ENCODE measurements at regions not wholly inside any gene's neighbourhood (a gene's known extent, or its start where the extent isn't known, plus 50 kb on each side); places are given as distances from the start of the nearest gene placed in this dataset.

GRCh38 chr1:38454236-38454635 is 405.3 kb downstream of the RRAGC start:
- DNase-seq = no peak

DNA sequence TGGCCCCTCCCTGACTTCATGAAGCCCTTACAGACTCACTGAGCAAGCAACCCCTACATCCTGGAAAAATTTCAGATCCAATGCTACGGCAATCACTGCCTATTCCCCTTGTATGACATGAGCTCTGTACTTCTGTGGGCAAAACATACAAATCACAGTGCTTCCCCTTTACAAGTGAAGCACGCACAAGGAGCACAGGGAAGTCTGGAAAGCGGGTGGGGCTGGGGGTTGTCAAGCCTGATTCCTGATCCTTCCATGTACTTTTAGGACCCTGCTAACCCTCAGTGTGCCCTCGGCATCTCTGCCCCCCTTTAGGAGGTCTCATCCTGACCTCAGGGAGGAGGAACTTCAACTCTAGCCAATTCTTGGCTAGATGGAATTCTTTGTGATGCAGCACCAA is 405.7 kb upstream of the POU3F1 start:
- no peak for DNase-seq

DNA sequence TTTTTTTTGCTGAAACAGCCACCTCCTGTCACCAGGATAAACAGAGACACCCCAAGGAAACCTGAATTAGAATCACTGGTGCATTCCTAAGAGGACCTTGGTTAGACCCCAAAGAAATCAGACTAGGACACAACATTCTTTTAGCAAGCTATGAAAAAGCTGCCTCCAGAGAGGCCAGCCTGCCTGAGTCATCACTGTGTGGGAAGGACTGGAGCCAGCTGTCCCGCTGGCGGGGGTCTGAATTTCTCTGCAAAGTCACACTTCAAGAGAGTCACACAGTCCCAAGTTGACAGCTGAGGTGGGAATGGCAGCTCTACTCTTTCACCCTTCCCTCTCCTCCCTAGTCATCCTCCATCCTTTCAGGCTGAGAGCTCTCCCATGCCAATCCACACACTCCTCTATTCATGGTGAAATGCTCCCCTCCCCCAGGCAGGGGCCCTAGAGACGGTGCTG is 405.0 kb upstream of the POU3F1 start:
- no peak for DNase-seq

GRCh38 chr1:38448893-38449292 is 402.3 kb upstream of the POU3F1 start:
- no peak for DNase-seq

DNA sequence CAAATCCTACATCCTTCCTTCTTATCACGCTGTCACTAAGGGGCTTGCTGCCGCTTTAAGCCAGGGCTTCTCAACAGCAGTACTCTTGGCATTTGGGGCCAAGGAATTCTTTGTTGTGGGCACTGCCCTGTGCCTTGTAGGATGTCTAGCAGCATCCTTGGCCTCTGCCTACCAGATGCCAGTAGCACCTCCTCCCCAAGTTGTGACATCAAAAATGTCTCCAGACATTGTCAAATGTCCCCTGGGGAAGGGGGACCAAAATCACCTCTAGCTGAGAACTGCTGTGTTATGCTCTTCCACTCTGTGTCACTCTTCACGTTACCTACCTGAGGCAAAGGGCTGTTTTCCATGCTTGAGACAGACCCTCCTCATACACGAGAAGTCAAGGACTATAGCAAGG is 400.3 kb upstream of the POU3F1 start:
- DNase-seq = no peak

GRCh38 chr1:38444770-38445442 is 398.3 kb upstream of the POU3F1 start:
- no peak for DNase-seq

DNA sequence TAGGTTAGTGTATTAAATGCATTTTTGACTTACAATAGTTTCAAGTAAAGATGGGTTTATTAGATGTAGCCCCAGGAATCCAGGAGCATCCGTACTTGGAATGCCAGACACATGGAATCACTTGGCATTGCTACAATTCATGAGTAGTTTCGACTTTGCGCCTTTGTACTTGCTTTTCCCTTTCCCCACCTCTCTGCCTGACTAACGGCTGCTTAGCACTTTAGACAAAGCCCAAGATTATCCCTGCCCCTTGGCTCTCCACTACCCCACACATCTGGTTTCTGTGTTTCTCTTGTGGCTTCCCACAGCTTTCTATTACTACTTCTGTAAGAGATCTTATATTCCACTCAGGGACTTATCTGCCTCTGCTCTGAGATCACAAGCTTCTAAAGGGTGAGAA is 397.7 kb upstream of the POU3F1 start:
- no peak for DNase-seq

DNA sequence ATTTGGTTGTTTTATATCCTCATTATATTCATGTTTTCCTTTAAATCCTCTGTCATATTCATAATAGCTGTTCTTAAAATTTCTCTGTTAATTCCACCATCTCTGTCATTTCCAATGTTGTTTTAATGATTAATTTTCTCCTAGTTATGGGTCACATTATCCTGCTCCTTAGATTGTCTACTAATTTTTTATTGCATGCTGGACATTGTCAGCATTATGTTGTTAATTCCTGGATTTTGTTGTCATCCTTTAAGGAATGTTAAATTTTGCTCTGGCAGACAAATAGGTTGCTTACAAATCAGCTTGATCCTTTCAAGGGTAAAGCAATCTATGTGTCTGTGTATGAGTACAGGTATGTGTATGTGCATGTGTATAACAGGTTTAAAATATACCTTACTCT is 393.8 kb upstream of the POU3F1 start:
- no peak for DNase-seq

DNA sequence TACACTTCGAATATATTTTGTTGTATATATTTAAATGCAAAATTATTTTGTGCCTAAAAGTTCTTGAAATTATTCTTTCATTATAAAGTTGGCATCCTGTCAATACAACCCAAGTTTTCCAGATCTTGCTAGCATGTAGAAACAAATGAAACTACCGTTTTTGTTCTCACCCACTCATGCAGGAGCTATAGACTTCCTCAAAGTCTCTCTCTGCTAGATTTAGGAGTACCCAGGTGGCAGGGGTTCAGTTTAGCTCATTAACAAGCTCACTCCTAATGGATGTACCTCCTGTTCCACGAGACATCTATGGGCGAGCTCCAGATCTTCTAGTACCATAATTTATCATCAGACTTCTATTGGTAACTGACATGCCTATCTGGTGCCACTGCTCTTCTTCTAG is 390.2 kb upstream of the POU3F1 start:
- no peak for DNase-seq

- DNase-seq = no peak
Measured at GRCh38 chr1:38436006-38436405, 389.4 kb upstream of the POU3F1 start.

- no peak for DNase-seq
Measured at GRCh38 chr1:38433084-38433722, 386.6 kb upstream of the POU3F1 start.

DNA sequence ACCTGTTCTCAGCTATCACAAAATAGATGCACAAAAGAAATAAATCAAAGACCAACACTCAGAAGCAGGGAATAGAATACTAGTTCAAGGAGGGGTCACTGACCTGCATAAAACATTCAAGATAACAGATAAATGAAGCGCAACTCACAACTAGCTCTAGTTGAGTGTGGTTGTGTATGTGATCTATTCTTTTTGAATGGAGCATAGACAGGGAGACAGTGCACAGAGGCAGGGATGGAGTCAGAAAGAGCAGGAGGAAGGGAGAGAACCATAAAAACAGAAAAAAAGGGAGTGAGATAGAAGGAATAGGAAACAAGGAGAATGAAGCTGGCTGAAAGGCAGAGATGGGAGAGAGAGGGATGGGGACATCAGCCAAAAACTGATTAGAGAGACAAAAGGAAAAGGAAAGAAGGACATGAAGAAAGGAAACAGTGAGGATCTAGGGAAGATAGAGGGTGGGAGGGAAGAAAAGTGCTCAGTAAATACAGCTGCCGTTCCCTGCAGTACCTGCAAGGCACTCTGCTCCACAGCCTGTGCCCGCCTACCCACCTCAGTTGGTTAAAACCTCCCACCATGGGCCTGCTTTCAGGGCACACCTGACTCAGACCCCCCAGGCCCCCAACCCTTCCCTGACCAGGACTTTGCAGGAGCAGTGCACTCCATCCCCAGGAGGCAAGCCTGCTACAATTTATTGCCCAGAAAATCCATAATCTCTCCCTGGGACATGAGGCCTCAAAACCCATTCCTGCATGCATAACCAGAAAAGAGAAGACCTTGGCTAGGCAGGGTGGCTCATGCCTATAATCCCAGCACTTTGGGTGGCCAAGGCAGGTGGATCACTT is 385.2 kb upstream of the POU3F1 start:
- no peak for DNase-seq

DNA sequence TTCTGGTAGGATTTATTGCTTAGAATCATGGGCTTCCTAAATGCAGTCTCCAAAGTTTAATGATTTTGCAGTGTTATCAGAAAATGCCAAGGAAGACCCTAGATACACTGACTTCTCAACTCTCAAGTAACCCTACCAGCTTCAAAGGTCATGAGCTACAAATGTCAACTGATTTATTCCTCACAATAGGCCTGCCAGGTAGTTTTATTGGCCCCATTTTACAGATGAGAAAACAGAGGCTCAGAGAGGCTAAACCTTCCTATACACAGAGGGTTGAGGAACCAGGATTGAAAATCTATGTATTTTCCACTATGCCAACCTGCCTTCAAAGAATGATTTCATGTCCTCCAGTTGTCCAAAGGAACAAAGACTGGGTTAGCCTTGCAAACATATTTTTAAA is 384.4 kb upstream of the POU3F1 start:
- no peak for DNase-seq

DNA sequence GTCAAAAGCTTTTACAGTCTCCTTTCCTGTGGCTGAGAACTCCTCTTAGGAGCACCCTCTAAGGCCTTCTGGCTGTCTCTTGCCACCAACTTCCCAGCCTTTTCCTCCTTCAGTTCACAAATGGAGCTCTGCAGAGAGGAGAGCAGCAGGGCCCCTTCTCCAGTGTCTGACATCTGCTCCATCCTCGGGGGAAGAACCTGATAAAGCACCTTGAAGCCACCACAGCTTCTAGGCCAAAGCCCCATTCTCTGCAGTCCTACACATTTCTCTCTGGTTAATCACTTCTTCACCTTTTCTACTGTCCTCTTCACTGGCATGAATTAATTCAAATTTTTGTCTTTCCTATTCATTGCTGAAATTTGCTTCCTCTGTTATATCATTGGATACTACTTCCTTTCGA is 378.1 kb upstream of the POU3F1 start:
- DNase-seq = no peak

- no peak for DNase-seq
Measured at GRCh38 chr1:38420666-38421065, 374.1 kb upstream of the POU3F1 start.

DNA sequence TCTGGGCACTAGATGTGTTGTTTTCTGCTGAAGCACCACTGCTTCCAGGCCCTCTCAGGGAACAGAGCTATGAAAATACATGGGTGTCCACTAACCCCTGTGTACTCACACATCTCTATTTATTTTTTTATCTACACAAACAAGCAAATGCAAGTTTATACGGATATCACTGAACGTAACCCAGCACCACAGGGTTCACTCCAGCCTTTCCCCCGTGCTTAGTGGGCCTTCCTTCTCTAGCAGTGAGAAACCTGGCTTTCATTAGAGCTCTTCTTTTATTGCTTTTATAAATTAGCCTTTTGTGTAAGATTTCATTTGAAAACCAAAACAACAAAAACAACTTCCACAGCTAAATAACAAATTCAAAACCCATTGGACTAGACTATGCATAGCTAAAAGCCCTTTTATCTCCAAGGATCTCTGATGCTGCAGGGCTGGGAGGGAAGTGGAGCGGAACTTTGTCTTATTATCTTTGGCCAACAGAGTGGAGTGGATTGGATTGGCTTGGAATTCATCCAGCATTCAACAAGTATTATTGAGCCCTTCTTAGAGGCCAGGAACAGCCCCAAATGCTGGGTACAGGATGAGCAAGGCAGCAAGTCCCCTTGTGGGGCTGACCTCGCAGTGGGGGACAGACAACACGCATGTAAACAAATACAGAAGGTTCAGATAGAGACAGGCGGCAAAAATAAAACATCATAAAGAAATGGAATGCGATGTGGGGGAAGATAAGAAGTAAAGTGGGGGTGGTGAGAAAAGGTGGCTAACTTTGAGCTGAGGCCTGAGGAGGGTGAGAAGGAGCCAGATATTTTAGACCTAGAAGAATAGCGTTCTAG is 371.8 kb upstream of the POU3F1 start:
- DNase-seq = no peak

DNA sequence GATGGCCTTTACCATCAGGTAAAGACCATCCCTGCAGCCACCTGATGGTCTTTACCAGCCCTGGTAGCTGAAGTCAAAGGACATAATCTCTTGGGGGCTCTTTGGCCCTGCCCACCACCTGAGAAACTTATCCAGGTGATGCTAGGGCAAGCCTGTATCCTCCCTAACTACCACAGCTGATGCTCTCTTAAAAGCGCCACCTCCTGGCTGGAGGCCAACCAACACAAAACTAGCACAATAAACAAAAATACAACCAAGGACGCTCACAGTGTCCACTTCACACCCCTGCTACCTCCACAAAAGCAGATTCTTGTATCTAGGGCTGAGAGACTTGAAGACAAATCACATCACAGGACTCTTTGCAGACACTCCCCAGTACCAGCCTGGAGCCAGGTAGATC is 357.1 kb upstream of the POU3F1 start:
- DNase-seq = no peak

DNA sequence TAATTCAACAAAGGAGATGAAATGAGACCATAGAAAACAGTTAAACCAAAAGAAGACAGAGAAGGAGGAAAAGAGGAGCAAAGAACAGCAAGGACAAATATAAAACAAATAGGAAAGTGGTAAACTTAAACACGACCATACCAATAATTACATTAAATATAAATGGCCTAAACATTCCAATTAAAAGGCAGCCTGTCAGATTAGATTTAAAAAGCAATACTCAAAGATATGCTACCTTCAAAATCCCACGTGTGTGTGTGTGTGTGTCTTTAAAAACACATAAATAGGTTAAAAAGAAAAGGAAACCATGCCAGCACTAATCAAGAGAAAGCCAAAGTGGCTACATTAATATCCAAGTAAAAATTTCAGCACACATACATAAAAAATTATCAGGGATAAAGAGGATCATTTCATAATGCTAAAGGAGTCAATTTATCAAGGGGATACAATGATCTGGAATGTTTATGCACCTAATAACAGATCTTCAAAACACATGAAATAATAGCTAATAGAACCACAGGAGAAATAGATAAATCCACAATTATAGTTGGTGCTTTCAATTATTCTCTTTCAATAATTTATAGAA is 355.7 kb upstream of the POU3F1 start:
- DNase-seq = no peak

DNA sequence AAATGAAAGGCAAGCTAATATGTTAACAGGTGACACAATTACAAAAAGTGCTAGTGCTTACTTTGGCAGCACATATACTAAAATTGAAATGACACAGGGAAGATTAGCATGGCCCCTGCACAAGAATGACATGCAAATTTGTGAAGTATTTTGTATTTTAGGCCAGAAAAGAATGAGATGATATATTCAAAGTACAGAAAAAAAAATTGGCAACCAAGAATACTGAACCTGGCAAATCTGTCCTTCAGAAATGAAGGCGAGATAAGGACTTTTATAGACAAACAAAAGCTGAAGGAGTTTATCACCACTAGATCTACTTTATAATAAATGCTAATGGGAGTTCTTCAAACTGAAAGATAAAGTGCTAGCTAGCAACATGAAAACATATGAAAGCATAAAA is 350.0 kb upstream of the POU3F1 start:
- no peak for DNase-seq

DNA sequence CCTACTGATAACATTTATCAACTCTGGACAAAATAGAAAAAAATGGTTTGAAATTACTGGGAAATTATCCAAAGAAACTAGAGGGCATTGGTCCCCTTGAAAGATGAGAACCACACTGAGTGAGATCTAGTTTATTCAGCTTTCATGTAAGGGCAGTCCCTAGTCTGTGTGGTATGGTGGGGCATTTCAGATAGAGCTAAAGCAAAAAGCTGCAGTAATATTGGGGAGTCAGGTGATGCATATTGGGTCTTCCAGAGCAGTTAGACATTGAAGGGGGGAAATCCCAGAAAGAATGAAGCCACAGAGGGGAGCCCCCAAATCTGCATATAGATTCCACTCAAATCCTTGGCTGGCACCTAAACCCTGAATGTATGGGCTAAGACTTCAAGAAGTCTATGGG is 347.7 kb upstream of the POU3F1 start:
- no peak for DNase-seq

DNA sequence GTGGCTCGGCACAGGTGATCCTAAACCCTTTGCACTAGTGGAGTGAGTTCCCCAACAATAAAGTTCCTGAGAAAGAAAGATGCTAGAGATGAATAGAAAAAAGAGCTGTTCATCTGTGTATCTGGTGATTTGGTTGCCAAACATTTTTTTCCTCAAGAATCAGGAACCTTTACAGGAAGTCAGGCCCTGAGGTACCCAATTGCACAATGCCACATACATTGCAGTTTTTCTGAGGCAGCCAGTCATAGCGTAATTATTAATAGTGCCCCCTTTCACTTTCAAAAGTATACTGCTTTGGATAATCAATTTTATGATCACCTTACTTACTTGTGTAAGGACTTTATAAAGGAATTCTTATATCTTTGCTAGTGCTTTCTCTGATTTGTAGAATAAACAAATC is 346.3 kb upstream of the POU3F1 start:
- DNase-seq = peak; percentile 44

- no peak for DNase-seq
Measured at GRCh38 chr1:38381256-38381655, 334.7 kb upstream of the POU3F1 start.

DNA sequence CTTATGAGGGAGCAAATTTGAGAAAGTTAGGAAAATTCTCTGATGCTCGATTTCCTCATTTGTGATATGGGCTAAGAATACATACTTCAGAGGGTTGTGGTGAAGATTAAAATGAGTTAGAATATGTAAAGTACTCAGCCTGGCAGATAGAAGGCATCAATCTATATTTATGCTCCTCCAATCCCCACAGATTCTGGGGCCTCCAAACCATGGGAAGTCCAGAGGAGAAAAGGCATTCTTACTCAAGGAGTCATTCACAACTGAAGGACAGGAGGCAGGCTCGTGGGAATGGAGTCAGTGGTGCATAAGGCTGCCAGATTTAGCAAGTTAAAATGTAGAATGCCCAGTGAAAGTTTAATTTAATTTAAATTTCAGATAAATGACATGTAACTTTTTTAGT is 330.0 kb upstream of the POU3F1 start:
- no peak for DNase-seq
